HG02981 (cell line): ENCODE measurements at regions not wholly inside any gene's neighbourhood (a gene's known extent, or its start where the extent isn't known, plus 50 kb on each side); places are given as distances from the start of the nearest gene placed in this dataset.
A peak's percentile ranks its signal among the peaks of the same experiment; 100 is the strongest.
"Not testable (repeated sequence)": the region's sequence is repeated elsewhere in the genome, so short reads cannot be mapped to it uniquely, and the experiment has no call there.

Experiments
- ATAC-seq: cut with Tn5 transposase; IDR thresholded peaks from one replicate; pipeline ENCODE4 v1.9.1; 2021; ENCODE audit warnings: mild to moderate bottlenecking, moderate library complexity; ENCODE audit not compliant: unreplicated experiment

GRCh38 chr5:28313953-28314352, 1275.6 kb upstream of the CDH9 start:
- ATAC-seq: no peak

- ATAC-seq: no peak
These were observed 1275.0 kb upstream of the CDH9 start for GRCh38 chr5:28313321-28313951.

- ATAC-seq: no peak
These were observed 1272.3 kb upstream of the CDH9 start for GRCh38 chr5:28310696-28311095.

GRCh38 chr5:28305891-28306290, 1267.5 kb upstream of the CDH9 start:
- ATAC-seq: no peak

GRCh38 chr5:28301712-28302111, 1263.3 kb upstream of the CDH9 start:
- ATAC-seq: no peak

GRCh38 chr5:28296254-28297013, 1258.0 kb upstream of the CDH9 start:
- ATAC-seq: no peak

- not testable (repeated sequence) for ATAC-seq
These were observed 1248.6 kb upstream of the CDH9 start for GRCh38 chr5:28287021-28287420.

- ATAC-seq: no peak
These were observed 1248.2 kb upstream of the CDH9 start for GRCh38 chr5:28286566-28286965.

- ATAC-seq: no peak
These were observed 1246.4 kb upstream of the CDH9 start for GRCh38 chr5:28284788-28285187.

GRCh38 chr5:28281351-28281750, 1243.0 kb upstream of the CDH9 start:
- no peak for ATAC-seq

- ATAC-seq: no peak
These were observed 1237.5 kb upstream of the CDH9 start for GRCh38 chr5:28275931-28276330.

- no peak for ATAC-seq
These were observed 1231.6 kb upstream of the CDH9 start for GRCh38 chr5:28269978-28270377.

GRCh38 chr5:28265877-28266276, 1227.5 kb upstream of the CDH9 start:
- ATAC-seq: no peak

- ATAC-seq: no peak
These were observed 1216.5 kb upstream of the CDH9 start for GRCh38 chr5:28254846-28255245.

GRCh38 chr5:28253431-28253830, 1215.0 kb upstream of the CDH9 start:
- no peak for ATAC-seq

- no peak for ATAC-seq
These were observed 1211.5 kb upstream of the CDH9 start for GRCh38 chr5:28249771-28250415.

- no peak for ATAC-seq
These were observed 1196.1 kb upstream of the CDH9 start for GRCh38 chr5:28234356-28234968.

GRCh38 chr5:28226407-28226806, 1188.0 kb upstream of the CDH9 start:
- no peak for ATAC-seq

GRCh38 chr5:28219539-28219938, 1181.2 kb upstream of the CDH9 start:
- ATAC-seq: no peak

- no peak for ATAC-seq
These were observed 1179.3 kb upstream of the CDH9 start for GRCh38 chr5:28217695-28218094.

GRCh38 chr5:28216939-28217360, 1178.6 kb upstream of the CDH9 start:
- ATAC-seq: peak; percentile 68

GRCh38 chr5:28215091-28215490, 1176.7 kb upstream of the CDH9 start:
- no peak for ATAC-seq
